Kidney epithelial cell (primary cell): ENCODE measurements at regions not wholly inside any gene's neighbourhood (a gene's known extent, or its start where the extent isn't known, plus 50 kb on each side); places are given as distances from the start of the nearest gene placed in this dataset.

Experiments used
- DNase-seq: peaks from one replicate; pipeline ENCODE4 v3.0.0-alpha.2; 2010; ENCODE audit warnings: low read depth
- H3K27me3 ChIP-seq: 2 replicates; pipeline ENCODE4 v1.6.0; 2011; ENCODE audit warnings: low read length; ENCODE audit not compliant: control insufficient read depth, insufficient read depth
- H3K36me3 ChIP-seq: 2 replicates; pipeline ENCODE4 v1.5.1; 2011; ENCODE audit warnings: low read length; ENCODE audit not compliant: control insufficient read depth, insufficient read depth
- H3K4me3 ChIP-seq: 2 replicates; pipeline ENCODE4 v1.5.1; 2011; ENCODE audit warnings: low read depth, mild to moderate bottlenecking, control low read depth, low read length
- TF ChIP-seq, protein P1 (sequence below): IDR thresholded peaks from 2 replicates; pipeline ENCODE4 v1.5.1; 2011; ENCODE audit warnings: mild to moderate bottlenecking, moderate library complexity, low read length, control low read depth, inconsistent platforms; ENCODE audit not compliant: insufficient read depth, poor library complexity, severe bottlenecking

DNA sequence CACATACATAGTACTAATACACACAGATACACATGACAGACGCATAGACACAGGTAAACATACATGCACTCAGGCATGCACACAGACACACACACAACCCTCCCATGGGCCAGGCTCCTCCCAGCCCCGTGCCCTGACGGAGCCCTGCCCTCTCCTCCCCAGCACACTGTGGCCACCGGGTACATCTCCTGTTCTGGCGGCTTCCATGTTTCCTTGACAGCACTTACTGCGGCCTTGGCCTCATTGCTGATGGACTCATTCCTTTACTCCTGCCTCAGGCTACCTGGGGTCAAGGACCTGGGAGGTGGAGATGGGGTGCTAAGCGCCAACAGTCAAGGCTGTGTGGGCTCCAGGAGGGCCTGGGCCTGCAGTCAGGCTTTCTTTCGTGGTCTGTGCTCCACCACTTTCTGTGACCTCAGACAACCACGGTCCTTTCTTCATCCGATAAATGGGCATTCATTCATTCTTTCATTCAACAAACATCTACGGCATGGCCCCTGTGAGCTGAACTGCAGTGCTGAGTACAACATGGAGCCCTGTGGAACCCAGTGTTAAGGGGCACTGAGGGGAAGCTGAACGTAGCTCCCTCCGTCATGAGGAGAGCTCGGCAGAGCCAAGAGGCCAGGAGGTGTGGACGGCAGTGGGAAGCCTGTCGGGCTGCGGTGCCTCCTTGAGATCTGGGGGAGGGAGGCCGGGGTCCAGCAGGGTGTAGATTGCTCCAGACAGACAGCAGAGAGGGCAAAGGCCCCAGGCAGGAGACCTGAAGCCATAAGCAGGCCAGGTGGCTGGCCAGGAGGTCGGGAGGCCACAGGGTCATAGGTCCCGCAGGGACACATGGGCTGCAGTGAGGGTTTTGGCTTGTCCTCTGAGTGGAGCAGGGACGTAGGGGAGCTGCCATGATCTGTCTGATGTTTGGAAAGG is 190.4 kb upstream of the HDAC4 start:
- DNase-seq = no peak
- Histone ChIP-seq H3K27me3 (no peaks in the 10 kb centered on the region), H3K36me3 (no peaks in the 10 kb centered on the region), H3K4me3 (no peak overlapping the region)
- TF ChIP-seq, protein P1, sequence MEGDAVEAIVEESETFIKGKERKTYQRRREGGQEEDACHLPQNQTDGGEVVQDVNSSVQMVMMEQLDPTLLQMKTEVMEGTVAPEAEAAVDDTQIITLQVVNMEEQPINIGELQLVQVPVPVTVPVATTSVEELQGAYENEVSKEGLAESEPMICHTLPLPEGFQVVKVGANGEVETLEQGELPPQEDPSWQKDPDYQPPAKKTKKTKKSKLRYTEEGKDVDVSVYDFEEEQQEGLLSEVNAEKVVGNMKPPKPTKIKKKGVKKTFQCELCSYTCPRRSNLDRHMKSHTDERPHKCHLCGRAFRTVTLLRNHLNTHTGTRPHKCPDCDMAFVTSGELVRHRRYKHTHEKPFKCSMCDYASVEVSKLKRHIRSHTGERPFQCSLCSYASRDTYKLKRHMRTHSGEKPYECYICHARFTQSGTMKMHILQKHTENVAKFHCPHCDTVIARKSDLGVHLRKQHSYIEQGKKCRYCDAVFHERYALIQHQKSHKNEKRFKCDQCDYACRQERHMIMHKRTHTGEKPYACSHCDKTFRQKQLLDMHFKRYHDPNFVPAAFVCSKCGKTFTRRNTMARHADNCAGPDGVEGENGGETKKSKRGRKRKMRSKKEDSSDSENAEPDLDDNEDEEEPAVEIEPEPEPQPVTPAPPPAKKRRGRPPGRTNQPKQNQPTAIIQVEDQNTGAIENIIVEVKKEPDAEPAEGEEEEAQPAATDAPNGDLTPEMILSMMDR = no peak

DNA sequence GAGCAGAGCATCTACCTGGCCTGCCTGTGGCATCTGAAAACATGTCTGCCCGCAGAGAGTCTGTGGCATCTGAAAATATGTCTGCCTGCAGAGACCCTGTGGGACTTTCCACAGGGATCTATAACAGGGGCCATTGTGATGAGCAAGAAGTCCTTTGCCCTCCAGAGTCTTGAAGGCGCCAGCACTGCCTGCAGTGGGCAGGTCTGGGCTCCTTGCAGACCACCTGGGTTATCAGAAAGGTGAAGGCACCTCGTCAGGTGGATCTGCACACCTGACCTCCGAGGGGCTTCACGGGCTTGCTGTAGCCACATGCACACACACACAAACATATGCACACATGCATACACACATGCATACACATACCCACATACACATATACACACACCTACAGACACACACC is 189.5 kb upstream of the HDAC4 start:
- Histone ChIP-seq H3K4me3 (no peak overlapping the region), H3K36me3 (no peaks in the 10 kb centered on the region), H3K27me3 (no peaks in the 10 kb centered on the region)
- TF ChIP-seq, protein P1 = no peak
- DNase-seq = no peak

DNA sequence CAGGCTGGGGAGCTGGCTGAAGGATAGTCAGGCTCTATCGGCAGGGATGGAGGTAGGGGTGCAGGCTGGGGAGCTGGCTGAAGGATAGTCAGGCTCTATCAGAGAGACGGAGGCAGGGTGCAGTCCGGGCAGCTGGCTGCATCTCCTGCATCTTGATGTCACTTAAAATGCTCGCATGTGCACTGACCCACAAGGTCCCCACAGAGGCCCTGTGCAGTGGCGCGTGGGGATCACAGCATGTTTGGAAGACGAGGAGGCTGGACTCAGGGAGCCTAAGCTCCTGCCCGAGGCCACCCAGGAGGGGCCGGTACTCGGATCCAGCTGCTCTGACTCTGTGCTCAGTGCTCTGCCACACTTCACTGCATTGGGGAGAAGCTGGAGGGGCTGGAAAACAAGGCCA is 189.0 kb upstream of the HDAC4 start:
- Histone ChIP-seq H3K4me3 (no peak overlapping the region), H3K27me3 (no peaks in the 10 kb centered on the region), H3K36me3 (no peaks in the 10 kb centered on the region)
- no peak for DNase-seq
- TF ChIP-seq, protein P1 = no peak

DNA sequence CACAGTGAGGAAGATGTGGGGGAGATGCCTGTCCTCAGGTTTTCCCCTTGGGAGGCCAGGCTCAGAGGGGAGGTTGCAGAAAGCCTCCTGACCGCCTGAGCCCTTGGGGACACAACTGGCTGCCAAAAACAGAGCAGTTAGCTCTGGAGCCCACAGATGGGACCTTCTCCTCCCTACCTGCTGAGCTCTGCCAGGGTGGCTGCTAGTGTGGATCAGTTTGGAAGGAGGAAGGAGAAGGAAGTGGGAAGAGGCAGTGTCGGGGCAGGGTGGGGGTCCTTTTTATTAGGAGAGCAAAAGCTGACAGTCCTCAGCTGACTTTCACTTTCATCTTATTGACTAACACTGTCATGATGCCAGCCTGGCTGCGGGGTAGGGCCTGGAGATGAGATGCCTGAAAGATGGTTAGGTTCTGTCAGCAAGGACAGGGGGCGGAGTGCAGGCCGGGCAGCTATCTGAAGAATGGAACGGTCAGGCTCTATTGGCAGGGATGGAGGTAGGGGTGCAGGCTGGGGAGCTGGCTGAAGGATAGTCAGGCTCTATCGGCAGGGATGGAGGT is 188.5 kb upstream of the HDAC4 start:
- no peaks in the 10 kb centered on the region for H3K36me3 ChIP-seq
- TF ChIP-seq, protein P1 = no peak
- no peaks in the 10 kb centered on the region for H3K27me3 ChIP-seq
- no peak overlapping the region for H3K4me3 ChIP-seq
- DNase-seq = no peak

DNA sequence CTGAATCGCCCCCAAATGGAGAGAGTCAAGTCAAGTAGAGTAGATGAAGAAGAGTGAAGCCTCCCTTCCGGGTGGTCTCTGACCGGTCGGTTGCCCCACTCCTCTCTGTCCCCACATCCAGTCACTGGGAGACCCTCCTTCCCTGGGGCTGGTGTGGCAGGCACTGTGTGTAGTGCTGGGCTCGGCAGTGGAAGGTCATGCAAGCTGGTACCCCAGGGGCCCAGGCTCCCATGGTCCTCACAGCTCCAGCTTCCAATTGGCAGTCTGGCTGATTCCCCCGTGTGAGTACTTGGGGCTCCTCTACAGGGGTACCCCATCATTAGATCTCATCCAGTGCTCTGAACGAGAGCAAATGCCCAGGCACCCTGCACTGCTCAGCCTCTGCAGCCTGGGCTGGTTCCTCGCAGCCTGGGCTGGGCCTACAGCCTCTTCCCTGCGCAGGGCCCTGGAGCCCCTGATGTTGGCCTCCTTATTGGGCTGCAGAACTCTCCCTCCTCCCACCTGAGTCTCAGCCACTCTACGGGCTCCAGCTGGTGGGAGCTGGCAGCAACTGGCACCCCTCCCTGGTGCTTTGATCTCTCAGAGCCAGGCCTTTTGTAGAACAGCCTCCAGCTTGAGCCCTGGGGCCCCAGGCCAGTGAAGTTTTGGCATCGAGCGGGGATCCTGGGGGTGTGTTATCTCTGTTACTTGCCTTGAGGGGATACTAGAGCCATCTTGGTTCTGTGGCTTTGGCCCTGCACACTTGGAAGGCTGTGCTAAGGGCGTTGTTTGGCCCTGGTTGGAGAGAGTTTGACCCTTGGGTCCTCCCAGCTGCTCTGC is 187.8 kb upstream of the HDAC4 start:
- H3K36me3 ChIP-seq = no peaks in the 10 kb centered on the region
- H3K4me3 ChIP-seq = no peak overlapping the region
- DNase-seq = no peak
- TF ChIP-seq, protein P1 = no peak
- no peaks in the 10 kb centered on the region for H3K27me3 ChIP-seq
